HG03108 (cell line): ENCODE measurements at regions not wholly inside any gene's neighbourhood (a gene's known extent, or its start where the extent isn't known, plus 50 kb on each side); places are given as distances from the start of the nearest gene placed in this dataset.

Experiments used
- ATAC-seq: cut with Tn5 transposase; IDR thresholded peaks from one replicate; pipeline ENCODE4 v1.9.1; 2021; ENCODE audit warnings: moderate library complexity; ENCODE audit not compliant: unreplicated experiment

DNA sequence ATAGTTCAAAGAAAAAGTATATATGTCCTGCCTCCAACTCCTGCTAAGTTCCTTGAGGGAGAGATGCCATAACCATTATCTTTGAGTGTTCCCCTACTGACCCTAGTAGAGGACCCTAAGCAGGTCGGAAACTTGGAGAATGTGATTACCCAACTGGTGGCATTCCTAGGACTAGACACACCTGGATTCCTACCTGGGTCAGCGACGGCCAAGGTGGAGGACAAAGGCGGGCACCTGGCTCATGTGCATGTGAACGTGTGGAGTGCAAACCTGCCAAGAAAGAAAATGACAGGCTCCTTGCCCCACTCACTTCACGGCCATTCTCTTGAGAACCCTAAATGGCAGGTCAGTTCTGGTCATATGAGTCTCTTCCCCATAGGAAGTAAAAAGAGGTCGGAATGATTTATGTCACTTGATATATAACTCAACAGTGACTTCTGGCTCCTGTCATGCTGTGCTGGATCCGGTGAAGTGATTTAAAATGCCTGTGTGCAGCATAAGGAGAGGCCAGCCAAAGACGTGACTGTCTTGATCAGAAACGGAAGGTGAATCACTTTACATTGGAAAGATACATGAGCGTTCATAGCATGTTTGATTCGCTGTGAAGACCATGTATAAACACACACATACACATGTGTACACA lies 371.6 kb downstream of the EIPR1 start:
- ATAC-seq = no peak

DNA sequence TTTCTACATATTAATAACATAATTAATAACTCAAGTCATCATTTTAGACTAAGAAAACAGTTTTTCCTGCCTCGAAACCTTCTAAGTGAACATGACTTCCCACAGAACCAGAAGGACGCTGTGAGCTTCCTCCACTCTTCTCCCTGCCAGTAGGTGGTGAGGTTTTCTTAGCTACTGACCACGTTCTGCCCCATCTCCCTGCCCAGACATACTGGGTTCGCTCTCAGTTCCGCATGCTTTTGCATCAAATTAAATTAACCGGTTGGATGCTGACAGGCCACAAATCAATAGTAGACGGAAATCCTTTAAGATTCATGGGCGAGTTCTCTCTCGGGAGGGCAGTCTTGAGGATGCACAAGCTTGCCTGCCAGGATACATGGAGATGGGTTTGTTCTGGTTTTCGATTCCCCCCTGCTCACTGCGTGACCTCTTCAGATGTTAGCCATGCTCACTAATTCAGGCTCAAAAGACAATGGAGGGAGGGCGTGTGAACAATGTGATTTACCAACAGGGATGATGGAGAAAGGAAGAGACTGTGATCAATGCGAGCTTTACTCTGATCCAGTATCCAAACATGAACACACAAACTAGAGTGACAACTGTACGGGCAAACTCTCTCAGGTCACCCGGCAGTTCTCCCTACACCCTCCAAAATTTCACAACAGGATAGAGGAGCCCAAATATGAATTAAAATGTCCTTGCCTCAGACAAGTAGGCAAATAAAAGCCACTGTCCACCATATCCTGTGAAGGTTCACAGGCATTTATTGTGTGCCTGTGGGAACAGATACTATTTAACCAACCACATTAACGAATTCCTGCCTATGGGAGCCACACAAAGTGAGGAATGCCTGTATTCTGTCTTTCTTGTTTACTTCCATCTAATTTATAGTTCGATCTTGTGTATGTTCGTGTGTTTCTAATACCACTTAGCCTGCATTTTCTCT lies 375.7 kb downstream of the EIPR1 start:
- no peak for ATAC-seq

DNA sequence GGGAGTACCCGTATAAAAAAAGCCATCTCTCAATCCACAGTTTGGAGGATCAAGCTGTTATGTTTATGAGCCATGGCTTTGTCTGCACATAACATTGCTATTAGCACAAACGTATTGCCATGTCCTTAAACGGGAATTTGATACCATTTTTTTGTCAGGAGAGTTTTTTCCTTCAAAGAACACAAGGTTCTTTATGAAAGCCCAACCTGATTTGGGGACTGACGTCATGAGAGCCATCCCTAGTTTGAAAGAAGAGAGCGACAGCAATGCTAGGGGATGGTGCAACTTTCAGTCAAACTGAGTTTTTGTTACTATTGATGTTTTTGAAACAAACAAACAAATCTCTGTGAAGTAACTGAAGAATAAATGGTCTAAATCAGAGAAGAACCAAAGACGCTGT lies 376.6 kb downstream of the EIPR1 start:
- no peak for ATAC-seq

DNA sequence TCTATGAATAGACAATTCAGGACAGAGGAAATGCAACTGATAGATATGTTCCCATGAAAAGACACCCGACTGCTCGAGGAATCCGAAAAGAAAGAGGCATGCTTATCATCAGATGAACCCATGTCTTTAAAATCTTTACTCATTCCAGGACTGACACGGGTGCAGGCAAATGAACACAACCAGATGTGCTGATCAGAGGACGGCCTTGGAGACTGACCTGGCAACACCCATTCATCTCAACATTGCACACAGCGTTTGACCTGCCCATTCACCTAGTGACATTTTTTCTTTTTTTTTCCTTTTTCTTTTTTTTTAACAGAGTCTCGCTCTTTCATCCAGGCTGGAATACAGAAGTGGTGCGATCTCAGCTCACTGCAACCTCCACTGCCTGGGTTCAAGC lies 377.5 kb downstream of the EIPR1 start:
- no peak for ATAC-seq

DNA sequence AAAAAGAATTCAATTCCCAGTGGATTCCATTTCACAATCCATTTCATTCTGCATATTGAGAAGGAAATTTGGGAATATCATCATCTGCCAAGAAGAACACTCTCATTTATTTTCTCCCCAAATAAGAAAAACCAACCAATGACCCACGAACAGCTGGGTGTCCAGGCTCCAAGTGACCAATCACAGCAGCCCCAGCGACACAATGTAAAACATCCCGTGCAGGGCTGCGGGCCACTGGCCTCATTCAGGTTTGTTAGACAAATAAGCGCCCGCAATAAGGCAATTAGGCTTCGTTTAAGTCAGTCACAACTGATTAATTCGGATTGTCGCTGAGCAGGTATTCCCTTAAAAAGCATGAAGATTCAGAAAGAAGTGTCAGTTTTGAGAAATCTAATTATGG lies 378.6 kb downstream of the EIPR1 start:
- ATAC-seq = no peak

DNA sequence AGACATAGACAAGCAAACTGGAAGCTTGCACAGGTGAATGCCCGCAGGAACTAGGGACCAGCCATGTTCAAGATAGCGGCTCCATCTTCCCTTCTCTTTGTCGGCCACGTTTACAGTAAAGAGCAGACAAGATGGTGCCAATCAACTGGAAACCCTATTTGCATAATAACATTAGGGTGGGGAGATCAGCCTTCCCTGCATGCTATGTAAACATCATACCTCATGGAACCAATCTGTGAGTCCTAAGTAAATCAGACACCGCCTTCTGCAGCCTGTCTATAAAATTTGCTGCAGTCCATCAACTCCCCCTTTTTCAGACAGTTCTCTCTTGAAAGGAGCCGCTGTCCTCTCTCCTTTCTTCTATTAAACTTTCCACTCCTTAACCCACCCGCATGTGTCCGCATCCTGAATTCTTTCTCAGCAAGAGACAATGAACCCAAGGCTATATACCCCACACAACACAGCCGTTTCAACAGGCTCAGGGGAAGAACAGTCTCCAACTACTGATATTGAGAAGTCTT lies 384.4 kb downstream of the EIPR1 start:
- no peak for ATAC-seq

DNA sequence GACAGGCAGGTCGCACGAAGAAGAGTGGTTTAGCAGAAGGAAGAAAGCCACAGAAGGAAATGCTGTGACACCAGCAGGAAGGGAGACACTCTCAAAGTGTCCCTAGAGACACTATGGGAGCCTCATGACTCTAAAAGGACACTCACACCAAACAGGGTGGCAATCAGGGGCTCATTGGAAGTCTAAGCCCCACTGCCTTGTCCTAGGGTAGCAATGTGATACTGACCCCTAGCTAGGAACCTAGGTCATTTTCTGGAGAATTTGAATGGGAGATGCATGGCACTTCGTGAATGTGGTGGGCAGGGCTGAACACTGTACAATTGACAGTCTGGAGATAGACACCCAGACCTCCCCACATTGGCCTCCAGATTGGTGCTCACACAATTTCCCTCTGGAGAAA lies 385.0 kb downstream of the EIPR1 start:
- ATAC-seq = no peak

DNA sequence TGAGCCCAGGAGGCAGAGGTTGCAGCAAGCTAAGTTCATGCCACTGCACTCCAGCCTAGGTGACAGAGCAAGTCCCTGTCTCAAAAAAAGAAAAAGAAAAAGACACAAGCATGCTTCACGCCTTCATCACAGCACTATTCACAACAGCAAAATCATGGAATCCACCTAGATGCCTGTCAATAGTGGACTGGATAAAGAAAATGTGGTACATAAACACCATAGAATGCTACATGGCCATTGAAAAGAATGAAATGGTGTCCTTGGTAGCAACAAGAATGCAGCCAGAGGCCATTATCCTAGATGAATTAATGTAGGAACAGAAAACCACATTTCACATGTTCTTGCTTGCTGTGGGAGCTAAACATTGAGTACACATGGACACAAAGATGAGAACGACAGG lies 392.6 kb downstream of the EIPR1 start:
- ATAC-seq = no peak

DNA sequence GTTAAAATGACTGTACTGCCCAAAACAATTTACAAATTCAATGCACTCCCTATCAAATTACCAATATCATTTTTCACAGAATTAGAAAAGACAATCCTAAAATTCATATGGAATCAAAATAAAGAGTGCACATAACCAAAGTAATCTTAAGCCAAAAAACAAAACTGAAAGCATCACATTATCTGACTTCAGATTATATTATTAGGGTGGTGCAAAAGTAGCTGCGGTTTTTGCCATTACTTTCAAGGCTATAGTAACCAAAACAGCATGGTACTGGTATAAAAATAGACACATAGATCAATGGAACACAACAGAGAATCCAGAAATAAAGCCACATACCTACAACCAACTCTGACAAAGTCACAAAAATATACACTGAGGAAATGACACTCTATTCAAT lies 396.6 kb downstream of the EIPR1 start:
- ATAC-seq = no peak

DNA sequence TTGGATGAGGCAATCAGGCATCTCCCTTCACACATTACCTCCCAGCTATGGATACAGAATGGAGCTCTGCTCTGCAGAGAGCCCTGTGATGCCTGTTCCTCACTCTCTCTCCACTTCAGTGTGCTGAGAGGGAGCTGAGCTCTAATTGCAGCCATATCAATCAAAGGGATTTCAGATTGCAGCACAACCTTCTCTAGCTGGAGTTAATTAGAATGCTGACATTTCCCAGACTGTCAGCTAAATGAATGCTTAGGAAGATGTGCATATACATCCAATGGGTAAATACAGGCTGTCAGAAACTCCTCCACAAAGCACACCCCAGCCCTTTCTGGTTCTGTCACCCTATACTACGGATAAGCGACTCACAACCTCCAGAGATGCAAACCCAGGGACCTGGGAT lies 402.6 kb downstream of the EIPR1 start:
- no peak for ATAC-seq

DNA sequence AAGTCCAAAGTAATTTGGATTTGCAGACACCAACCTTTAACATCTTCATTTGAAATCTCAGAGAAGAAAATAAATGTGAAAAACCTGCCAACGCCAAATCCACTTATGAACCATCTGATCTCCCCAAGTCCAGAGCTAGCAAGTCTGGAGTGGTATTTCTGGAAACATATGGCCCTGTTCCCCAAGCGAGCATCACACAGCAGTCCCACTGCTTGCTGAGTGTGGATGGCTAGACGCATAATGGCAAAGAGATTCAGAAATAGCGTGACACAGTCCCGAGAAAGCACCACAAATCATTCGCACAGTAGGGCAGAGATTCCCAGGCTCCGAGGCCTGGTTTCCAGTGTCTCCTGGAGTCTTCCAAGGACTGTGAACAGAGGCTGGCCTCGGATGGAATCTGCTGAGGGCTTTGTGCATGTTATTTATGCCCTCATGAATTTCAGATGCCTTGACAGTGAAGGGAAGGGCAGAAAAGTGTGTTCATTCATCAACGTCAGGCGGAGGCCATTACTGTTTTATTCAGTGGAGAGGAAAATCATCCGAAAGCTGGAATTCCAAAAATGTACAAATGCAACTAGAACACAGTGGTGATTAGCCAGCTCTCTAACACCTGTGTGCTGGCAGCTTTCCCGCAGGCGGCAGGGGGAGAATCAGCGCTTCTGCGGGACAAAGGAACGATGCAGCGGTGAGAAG lies 417.0 kb downstream of the EIPR1 start:
- ATAC-seq = no peak

DNA sequence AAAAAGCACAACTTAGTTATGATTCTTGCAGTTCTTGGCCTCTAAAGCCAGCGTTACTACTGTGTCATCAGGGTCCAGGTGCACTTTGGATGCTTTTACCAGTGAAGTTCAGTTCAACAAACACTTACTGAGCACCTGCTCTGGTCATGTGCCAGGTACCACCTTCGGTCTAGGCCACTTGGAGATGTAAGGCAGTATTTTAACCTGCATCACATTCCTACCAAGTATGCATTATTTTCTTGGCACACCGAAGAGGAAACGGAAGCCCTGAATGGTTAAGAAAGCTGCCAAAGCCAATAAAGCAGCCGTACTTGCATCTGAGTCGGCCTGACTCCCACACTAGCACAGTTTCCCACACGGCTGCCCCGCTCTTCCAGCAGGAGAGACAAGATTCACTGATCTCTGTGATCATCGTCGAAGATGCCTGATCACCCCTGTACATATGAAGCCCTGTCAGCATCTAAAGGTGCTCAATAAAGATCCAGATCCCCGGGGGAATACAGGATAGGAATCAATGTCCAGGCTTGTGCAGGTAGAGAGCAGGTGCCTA lies 427.1 kb downstream of the EIPR1 start:
- no peak for ATAC-seq

DNA sequence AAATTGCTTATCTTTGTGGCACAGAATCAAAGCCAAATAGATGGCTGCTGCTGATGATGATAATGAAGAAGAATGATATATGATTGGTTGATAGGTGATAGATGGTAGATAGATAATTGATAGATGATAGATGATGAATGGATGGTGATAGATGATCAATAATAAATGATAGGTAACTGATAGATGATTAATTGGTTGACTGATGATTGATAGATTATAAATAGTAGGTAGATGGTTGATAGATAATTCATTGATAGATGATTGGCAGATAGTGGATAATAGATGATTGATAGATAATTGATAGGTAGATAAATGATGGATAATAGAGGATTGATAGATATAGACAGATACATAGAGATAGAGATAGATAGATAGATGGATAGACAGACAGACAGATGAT lies 430.2 kb downstream of the EIPR1 start:
- ATAC-seq = no peak

DNA sequence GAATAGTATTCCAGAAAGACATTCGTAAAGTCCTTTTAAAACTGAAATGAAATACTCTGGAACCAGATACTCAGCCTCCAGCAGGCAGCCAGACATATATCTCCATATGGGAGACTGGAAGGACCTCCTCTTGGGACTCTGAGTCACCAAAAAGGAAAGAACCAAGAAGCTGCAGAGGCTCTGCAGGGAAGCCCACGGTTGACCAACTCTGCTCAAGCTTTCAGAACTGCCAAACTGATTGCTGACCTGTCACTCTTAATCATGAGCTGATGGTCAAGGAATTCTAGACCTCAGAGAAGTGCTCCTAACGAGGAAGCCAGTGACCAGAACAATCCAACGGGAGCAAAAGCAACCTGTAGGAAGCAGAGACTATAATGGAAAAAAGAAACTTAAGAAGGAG lies 434.7 kb downstream of the EIPR1 start:
- ATAC-seq = no peak

DNA sequence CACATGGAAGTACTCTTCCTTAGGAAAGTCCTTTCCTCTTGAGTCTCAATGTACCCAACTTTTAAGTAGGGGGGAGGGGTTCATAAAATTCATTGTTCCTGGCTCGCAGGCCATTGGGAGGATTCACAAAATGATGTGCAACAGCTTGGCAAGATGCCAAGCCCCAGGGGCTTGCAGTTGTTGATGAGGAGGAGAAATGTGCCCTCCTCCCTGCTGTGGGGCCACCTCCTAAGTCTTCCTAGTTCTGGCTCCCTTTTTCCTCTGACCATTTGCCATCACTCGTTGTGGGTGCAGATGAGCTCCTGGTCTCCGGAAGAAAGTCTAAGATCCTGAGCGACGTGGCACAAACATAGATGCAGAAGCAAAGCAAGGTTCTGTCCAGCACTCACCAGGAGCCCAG lies 435.4 kb downstream of the EIPR1 start:
- ATAC-seq = no peak

DNA sequence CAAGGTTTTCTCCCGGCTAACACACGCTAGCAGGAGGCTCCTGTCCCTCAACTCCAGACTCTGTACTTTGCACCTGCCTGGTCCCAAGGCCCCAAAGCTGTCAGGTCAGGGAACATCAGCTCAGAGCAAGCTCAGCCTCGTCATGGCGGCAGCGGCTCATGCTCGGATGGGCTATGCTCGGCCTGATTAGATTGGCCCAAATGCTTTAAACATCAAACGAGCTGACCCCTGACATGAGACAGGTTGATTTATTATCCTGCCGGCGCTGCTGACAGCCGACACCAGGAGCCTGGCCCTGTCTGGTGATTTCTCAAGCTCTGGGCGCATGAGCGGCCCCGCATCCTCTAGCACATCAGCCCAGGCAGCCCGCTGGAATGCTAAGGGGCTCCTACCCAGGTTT lies 436.4 kb downstream of the EIPR1 start:
- ATAC-seq = no peak

DNA sequence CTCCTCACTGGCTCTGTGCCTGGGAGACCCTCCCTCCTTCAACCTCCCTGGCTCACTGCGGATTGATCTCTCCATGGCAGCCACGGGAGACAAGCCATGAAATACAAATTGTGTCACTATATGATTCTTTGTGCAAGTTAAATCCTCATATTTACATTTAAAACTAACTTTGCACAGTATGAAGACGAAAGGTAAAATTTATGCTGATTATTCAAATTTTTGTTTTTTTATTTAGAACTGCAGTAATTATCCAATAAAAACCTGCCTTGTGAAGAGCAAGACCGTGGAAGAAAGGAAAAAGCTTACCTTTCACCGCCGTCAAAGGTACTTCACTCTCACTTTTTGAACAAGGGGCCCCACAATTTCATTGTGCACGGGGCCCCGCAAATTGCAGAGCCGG lies 436.9 kb downstream of the EIPR1 start:
- no peak for ATAC-seq

DNA sequence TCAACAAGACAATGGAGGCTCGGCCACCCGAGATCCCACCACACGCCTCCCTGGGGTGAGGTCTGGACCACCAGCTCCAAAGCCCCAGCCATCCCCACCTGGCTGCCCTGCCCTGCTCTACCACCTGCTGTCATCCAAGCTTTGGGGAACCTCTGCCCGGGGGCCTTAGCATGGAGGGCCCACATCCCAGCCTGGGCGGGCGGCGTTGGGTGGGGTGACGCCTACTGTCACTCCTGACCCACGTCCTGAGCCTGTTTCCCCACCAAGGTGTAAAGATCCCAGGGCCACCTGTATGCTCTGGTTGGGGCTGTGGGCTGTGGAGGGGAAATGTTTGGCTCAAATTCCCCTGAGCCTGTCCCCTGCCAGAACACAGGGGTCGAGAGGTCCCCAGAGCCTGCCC lies 437.6 kb downstream of the EIPR1 start:
- ATAC-seq = no peak

DNA sequence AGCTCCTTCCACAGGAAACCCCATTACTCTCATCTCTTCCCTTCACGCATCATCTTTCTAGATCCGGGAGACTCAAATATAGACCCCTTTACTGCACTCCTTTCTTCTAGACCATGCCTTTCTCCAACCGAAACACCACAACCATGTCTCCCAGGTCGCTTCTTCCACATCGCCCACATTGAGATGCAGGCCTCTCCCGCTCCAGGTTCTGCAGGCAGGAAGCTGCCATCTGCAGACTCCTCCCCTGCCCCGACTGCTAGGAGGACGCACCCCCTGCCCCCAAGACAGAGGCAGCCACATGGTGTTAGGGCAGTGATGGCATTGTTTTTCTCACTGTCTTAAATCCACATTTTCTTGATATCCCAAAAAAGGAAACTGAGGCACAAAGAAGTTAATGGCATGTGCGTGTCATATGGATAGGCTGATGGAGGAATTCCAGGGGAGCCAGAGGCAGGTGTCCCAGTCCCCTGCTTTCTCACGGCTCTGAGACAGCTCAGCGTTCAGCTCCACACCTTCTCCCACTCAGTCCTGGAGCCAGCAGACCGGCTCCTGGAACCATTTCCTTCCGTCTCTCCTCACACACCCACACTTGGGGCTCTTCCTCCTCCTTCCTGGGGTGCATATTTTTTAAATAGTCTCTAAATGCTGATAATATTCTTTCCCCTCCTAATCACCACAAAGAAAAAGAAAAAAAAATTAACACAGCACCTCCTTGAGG lies 438.4 kb downstream of the EIPR1 start:
- no peak for ATAC-seq

DNA sequence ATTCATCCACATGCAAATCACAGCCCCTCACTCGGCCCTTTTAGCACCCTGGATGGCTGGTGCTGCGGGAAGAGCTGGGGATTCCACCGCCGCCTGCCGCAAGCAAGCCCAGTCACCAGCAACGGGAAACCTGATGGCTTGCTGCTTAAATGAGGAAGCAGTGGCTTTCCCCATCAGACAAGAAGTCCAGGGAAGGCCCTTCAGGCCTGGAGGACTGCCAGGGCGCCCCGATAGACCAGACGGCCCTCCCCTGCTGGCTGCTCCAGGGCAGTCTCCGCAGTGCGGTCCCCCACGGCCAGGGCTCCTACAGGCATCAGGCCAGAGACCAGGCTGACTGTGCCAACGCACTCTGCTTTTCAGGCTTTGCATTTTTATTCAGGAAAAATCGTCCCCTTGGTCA lies 439.1 kb downstream of the EIPR1 start:
- no peak for ATAC-seq
